Ectodermal cell (in vitro differentiated cells): ENCODE measurements at regions not wholly inside any gene's neighbourhood (a gene's known extent, or its start where the extent isn't known, plus 50 kb on each side); places are given as distances from the start of the nearest gene placed in this dataset.

ENCODE experiments used
- H3K27ac ChIP-seq: 2 replicates; pipeline ENCODE4 v1.7.0; 2013; ENCODE audit warnings: mild to moderate bottlenecking, low read depth, low read length; ENCODE audit not compliant: insufficient read depth, poor library complexity, severe bottlenecking
- H3K27me3 ChIP-seq: 2 replicates; pipeline ENCODE4 v1.7.0; 2013; ENCODE audit warnings: mild to moderate bottlenecking, low read length; ENCODE audit not compliant: insufficient read depth, control insufficient read depth, poor library complexity, severe bottlenecking
- H3K36me3 ChIP-seq: one replicate; pipeline ENCODE4 v1.7.0; 2013; ENCODE audit warnings: low read length; ENCODE audit not compliant: control insufficient read depth, insufficient read depth
- H3K4me1 ChIP-seq: one replicate; pipeline ENCODE4 v1.7.0; 2013; ENCODE audit warnings: low read length; ENCODE audit not compliant: control insufficient read depth, insufficient read depth
- H3K4me3 ChIP-seq: 2 replicates; pipeline ENCODE4 v1.7.0; 2013; ENCODE audit warnings: low read depth, low read length, control low read depth; ENCODE audit not compliant: insufficient read depth
- H3K9me3 ChIP-seq: 2 replicates; pipeline ENCODE4 v1.7.0; 2013; ENCODE audit warnings: mild to moderate bottlenecking, low read length, moderate library complexity; ENCODE audit not compliant: control insufficient read depth
- WGBS, 2 experiments: methylation state at CpG; one replicate each; pipeline ENCODE4 v1.1.7; 2013; ENCODE audit warnings: missing lambda C conversion rate in 2 of 2; 5-methylcytosine and 5-hydroxymethylcytosine counted together

DNA sequence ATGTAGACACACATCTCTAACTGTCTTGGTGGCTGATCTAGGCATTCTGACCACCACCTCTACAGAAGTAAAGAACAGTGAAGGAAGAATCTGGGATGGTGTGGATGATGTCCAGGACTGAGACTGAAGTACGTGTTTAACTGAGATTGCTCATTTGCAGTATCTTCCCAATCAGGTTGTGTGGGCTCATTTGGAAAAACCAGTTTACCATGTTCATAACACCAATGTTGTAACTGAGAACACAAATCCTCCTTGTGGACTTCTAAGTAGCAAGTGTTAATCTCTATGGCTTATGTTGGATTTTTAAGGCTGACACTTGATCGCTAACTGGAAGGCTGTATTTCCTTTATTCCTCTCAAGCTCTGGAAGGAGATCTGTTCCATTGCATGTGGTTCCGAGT lies 144.7 kb downstream of the ZNF518B start:
- Histone ChIP-seq H3K27ac (no peak overlapping the region), H3K27me3 (no peaks in the 10 kb centered on the region), H3K9me3 (no peaks in the 10 kb centered on the region), H3K36me3 (no peaks in the 10 kb centered on the region), H3K4me3 (no peak overlapping the region), H3K4me1 (no peaks in the 10 kb centered on the region)
- WGBS, 2 experiments: 88 to 92% methylated on average over 3 of the region's 3 CpGs

GRCh38 chr4:10311939-10312338 lies 145.3 kb downstream of the ZNF518B start:
- Histone ChIP-seq H3K4me3 (no peak overlapping the region), H3K9me3 (no peaks in the 10 kb centered on the region), H3K4me1 (no peaks in the 10 kb centered on the region), H3K27ac (no peak overlapping the region), H3K36me3 (no peaks in the 10 kb centered on the region), H3K27me3 (no peaks in the 10 kb centered on the region)
- 87 to 97% methylated on average over 2 to 4 of the region's 4 CpGs for whole genome bisulfite sequencing, 2 experiments

DNA sequence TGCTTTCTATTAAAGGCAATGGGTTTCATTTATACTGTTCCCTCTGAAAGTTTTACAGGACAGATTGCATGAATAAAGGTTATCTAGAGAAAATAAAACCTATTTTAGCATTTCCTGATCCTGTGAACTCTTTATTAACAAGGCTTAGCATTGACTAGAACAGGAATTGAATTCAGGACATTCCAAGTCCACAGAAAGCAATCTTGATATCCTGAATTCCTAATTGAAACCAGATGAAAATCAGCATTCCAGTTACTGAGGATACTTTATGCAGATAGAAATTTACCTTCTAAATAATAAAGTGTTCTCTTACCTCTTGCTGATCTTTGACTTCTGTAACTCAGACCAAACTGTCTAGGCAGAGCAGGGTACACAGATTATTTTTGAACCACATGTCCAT lies 151.4 kb downstream of the ZNF518B start:
- Histone ChIP-seq H3K4me3 (no peak overlapping the region), H3K27ac (no peak overlapping the region)

DNA sequence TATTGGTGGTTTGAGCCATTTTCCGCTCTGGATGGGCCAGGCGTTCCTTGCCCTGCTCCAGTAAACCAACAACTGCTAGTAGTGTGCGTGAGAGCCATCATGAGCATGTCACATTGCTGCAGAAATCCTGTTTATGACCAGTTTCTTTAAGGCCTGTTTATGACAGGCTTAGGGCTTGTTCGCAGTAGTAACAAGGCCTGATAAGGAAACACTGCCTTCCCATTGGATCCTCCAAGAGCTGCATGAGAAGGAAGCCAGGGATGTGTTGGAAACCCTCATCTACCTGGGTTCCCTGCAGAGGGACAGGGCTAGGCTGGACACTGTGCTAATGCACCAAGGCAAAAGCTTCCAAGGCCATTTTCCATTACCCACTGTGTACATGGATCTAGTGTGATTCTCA lies 153.9 kb downstream of the ZNF518B start:
- H3K4me1 ChIP-seq: no peaks in the 10 kb centered on the region
- 96 to 97% methylated on average over 4 of the region's 4 CpGs for WGBS, 2 experiments
- no peak overlapping the region for H3K27ac ChIP-seq
- H3K36me3 ChIP-seq: no peaks in the 10 kb centered on the region
- H3K9me3 ChIP-seq: no peaks in the 10 kb centered on the region
- H3K27me3 ChIP-seq: peaks cover 4% of the 10 kb centered on the region
- H3K4me3 ChIP-seq: no peak overlapping the region

More for the DNA sequence above, 151.4 kb downstream of the ZNF518B start:
- Histone ChIP-seq H3K36me3 (no peaks in the 10 kb centered on the region), H3K4me1 (no peaks in the 10 kb centered on the region), H3K27me3 (no peaks in the 10 kb centered on the region), H3K9me3 (no peaks in the 10 kb centered on the region)

DNA sequence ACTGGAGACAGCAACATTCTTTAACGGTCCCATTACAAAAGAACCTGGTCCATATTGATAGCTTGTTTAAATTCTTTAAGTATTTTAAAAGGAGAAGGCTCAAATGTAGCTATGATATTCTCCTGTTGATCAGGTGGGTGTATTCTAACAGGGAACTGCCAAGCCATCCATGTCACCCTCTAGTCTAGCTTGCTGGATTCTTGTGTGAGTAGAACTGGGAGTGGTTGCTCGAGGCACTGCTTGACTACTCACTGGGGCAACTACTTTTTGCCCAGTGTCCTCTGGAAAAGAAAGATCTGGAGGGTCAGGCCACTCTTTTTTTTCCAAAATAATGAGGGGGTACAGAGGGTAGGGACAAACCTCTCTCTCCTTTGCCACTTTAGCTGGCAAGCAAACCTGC lies 155.1 kb downstream of the ZNF518B start:
- H3K27me3 ChIP-seq: peaks cover 10% of the 10 kb centered on the region
- H3K36me3 ChIP-seq: no peaks in the 10 kb centered on the region
- no peaks in the 10 kb centered on the region for H3K9me3 ChIP-seq
- no peak overlapping the region for H3K4me3 ChIP-seq
- H3K4me1 ChIP-seq: peaks cover 3% of the 10 kb centered on the region
- WGBS, 2 experiments: 96 to 100% methylated on average over 2 of the region's 2 CpGs
- H3K27ac ChIP-seq: no peak overlapping the region

GRCh38 chr4:10299601-10300000 lies 157.6 kb downstream of the ZNF518B start:
- peaks cover 14% of the 10 kb centered on the region for H3K4me1 ChIP-seq
- no peaks in the 10 kb centered on the region for H3K36me3 ChIP-seq
- H3K9me3 ChIP-seq: no peaks in the 10 kb centered on the region
- H3K4me3 ChIP-seq: no peak overlapping the region
- WGBS, 2 experiments: 57 to 64% methylated on average over 3 of the region's 3 CpGs
- H3K27me3 ChIP-seq: peaks cover 26% of the 10 kb centered on the region
- no peak overlapping the region for H3K27ac ChIP-seq

- Histone ChIP-seq H3K27ac (no peak overlapping the region), H3K4me1 (peaks cover 14% of the 10 kb centered on the region), H3K9me3 (no peaks in the 10 kb centered on the region), H3K27me3 (peaks cover 31% of the 10 kb centered on the region), H3K36me3 (no peaks in the 10 kb centered on the region), H3K4me3 (no peak overlapping the region)
- 93 to 97% methylated on average over 3 of the region's 3 CpGs for WGBS, 2 experiments
Measured at GRCh38 chr4:10298681-10299080, 158.5 kb downstream of the ZNF518B start.

GRCh38 chr4:10296730-10297129 lies 160.5 kb downstream of the ZNF518B start:
- H3K9me3 ChIP-seq: no peaks in the 10 kb centered on the region
- peak overlapping the region; percentile 67 for H3K27ac ChIP-seq
- no peaks in the 10 kb centered on the region for H3K36me3 ChIP-seq
- H3K4me1 ChIP-seq: peaks cover 14% of the 10 kb centered on the region
- H3K27me3 ChIP-seq: peaks cover 31% of the 10 kb centered on the region
- no peak overlapping the region for H3K4me3 ChIP-seq
- WGBS, 2 experiments: 14% methylated on average over 3 of the region's 3 CpGs

DNA sequence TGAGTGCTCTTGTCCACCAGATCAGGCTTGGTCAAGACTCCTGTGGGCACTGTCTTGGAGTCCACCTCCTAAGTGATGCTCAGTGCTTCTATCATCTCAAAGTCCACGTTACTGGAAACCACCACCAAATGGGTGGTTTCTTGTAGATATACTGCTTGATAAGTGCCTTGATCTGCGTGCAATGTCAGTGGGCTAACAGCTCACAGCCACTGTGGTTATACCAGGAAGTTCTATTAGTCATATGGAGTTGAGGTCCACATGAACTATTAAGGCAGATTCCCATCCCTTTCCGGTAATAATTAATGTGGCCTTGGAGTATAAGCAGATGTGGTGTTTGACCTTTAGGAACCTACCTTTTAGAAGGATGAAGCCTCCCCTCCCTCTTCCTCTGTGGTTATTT lies 161.9 kb downstream of the ZNF518B start:
- WGBS, 2 experiments: 92 to 97% methylated on average over 3 of the region's 3 CpGs
- Histone ChIP-seq H3K27ac (no peak overlapping the region), H3K27me3 (peaks cover 31% of the 10 kb centered on the region), H3K4me3 (no peak overlapping the region), H3K9me3 (no peaks in the 10 kb centered on the region), H3K4me1 (peaks cover 14% of the 10 kb centered on the region), H3K36me3 (no peaks in the 10 kb centered on the region)

GRCh38 chr4:10289538-10289906 lies 167.7 kb downstream of the ZNF518B start:
- no peak overlapping the region for H3K27ac ChIP-seq
- H3K9me3 ChIP-seq: no peaks in the 10 kb centered on the region
- H3K4me1 ChIP-seq: no peaks in the 10 kb centered on the region
- peaks cover 4% of the 10 kb centered on the region for H3K27me3 ChIP-seq
- WGBS, 2 experiments: 85 to 100% methylated on average over 2 of the region's 2 CpGs
- H3K36me3 ChIP-seq: no peaks in the 10 kb centered on the region
- no peak overlapping the region for H3K4me3 ChIP-seq

DNA sequence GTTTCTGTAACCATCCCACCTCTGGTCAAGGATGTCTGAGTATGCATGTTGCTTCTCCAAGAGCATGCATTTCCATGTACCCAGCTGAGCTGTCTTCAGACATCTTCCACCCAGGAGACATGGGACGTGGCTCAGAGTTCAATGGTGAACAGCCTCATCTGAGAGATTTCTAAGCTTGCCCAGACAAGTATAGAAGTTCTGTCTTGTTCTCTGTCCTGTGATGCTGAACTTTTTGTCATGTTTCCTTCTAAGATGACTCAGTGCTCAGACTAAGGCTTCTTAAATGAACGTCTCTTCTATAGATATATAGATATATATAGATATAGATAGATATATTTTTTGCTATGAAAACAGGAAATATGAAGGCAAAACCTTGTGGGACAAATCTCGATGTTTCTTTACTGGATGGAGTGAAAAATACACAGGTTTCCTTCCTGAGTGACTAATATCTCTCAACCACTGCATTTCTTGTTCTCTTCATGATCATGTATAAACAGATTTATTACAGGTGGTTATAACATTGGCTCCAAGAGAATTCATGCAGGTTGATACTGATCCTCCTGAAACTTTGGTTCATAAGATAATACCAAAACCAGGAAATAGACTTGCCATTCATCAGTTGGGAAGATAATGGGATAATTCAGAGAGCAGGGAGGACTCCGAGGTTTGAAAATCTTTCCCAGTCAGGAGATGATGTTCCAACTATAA lies 168.2 kb downstream of the ZNF518B start:
- Histone ChIP-seq H3K4me1 (no peaks in the 10 kb centered on the region), H3K27ac (no peak overlapping the region), H3K36me3 (no peaks in the 10 kb centered on the region), H3K9me3 (no peaks in the 10 kb centered on the region), H3K4me3 (no peak overlapping the region), H3K27me3 (no peaks in the 10 kb centered on the region)
- WGBS, 2 experiments: 81 to 96% methylated on average over 3 of the region's 4 CpGs
